HEK293 (cell line): ENCODE measurements at regions not wholly inside any gene's neighbourhood (a gene's known extent, or its start where the extent isn't known, plus 50 kb on each side); places are given as distances from the start of the nearest gene placed in this dataset.

Experiments
- CTCF ChIA-PET: fragments of 350-600 bp; formaldehyde crosslinking; extraction: SDS; loops from one replicate; lab custom pipeline; 2021; ENCODE audit warnings: antibody characterized with exemption; lab: Yijun Ruan, JAX
- POLR2A ChIA-PET: fragments of 300-600 bp; formaldehyde crosslinking; extraction: SDS; loops from one replicate; lab custom pipeline; 2020; ENCODE audit warnings: antibody characterized with exemption, inconsistent platforms; lab: Yijun Ruan, JAX
- H3K27ac ChIP-seq: fragments of 200-500 bp; sonication (Bioruptor generic); 2 replicates; pipeline ENCODE4 v1.5.1; 2014; ENCODE audit warnings: low read depth, low read length, control low read depth, inconsistent platforms; ENCODE audit errors: extremely low read depth
- H3K36me3 ChIP-seq, 2 experiments: fragments of 200-500 bp in 1 of 2; sonication (Bioruptor generic) in 1 of 2; 1 replicate in 1 of 2; 2 replicates in 1 of 2; pipeline ENCODE4 v1.5.1; 2014 to 2017; ENCODE audit warnings: inconsistent platforms in 2 of 2, low read length in 2 of 2; ENCODE audit not compliant: control insufficient read depth in 2 of 2, insufficient read depth in 1 of 2
- H3K4me1 ChIP-seq: fragments of 200-500 bp; sonication (Bioruptor generic); 2 replicates; pipeline ENCODE4 v1.5.1; 2014; ENCODE audit warnings: mild to moderate bottlenecking, low read length, inconsistent platforms; ENCODE audit not compliant: control insufficient read depth, insufficient read depth
- H3K4me3 ChIP-seq: 2 replicates; pipeline ENCODE4 v1.5.1; 2011; ENCODE audit warnings: low read depth, mild to moderate bottlenecking, control low read depth, low read length, moderate library complexity
- H3K9me3 ChIP-seq: fragments of 200-500 bp; sonication (Bioruptor generic); 2 replicates; pipeline ENCODE4 v1.5.1; 2014; ENCODE audit warnings: low read depth, low read length, inconsistent platforms; ENCODE audit not compliant: control insufficient read depth, insufficient read depth
- KLF10 ChIP-seq: fragments of 450-650 bp; IDR thresholded peaks from 2 replicates; pipeline ENCODE4 v1.5.1; 2018; ENCODE audit warnings: missing biosample characterization, mild to moderate bottlenecking, missing genetic modification characterization
- PRDM4 ChIP-seq: fragments of 450-650 bp; formaldehyde crosslinking; IDR thresholded peaks from 2 replicates; pipeline ENCODE4 v1.5.1; 2017; ENCODE audit warnings: missing biosample characterization, missing genetic modification characterization
- SP3 ChIP-seq: fragments of 450-650 bp; formaldehyde crosslinking; IDR thresholded peaks from 2 replicates; pipeline ENCODE4 v1.5.1; 2016; ENCODE audit warnings: missing biosample characterization, missing genetic modification characterization
- TCF7L2 ChIP-seq: IDR thresholded peaks from 2 replicates; pipeline ENCODE4 v1.6.1; 2011; ENCODE audit warnings: low read depth, mild to moderate bottlenecking, inconsistent platforms, low read length, moderate library complexity, borderline replicate concordance
- ZBTB48 ChIP-seq: fragments of 450-650 bp; formaldehyde crosslinking; IDR thresholded peaks from 2 replicates; pipeline ENCODE4 v1.5.1; 2016; ENCODE audit warnings: missing biosample characterization, missing genetic modification characterization
- ZFP69B ChIP-seq: fragments of 450-650 bp; formaldehyde crosslinking; IDR thresholded peaks from 2 replicates; pipeline ENCODE4 v1.5.1; 2016; ENCODE audit warnings: missing biosample characterization, missing genetic modification characterization
- ZNF148 ChIP-seq: fragments of 450-650 bp; formaldehyde crosslinking; IDR thresholded peaks from 2 replicates; pipeline ENCODE4 v1.5.0; 2017; ENCODE audit warnings: missing biosample characterization, missing genetic modification characterization, borderline replicate concordance
- ZNF175 ChIP-seq: fragments of 450-650 bp; formaldehyde crosslinking; IDR thresholded peaks from 2 replicates; pipeline ENCODE4 v1.5.1; 2016; ENCODE audit warnings: missing biosample characterization, missing genetic modification characterization
- ZNF23 ChIP-seq: fragments of 450-650 bp; formaldehyde crosslinking; IDR thresholded peaks from 2 replicates; pipeline ENCODE4 v1.5.1; 2016; ENCODE audit warnings: missing biosample characterization, missing genetic modification characterization, borderline replicate concordance
- ZNF302 ChIP-seq: fragments of 450-650 bp; formaldehyde crosslinking; IDR thresholded peaks from 2 replicates; pipeline ENCODE4 v1.5.1; 2016; ENCODE audit warnings: missing biosample characterization, missing genetic modification characterization, low read depth
- ZNF48 ChIP-seq: fragments of 450-650 bp; formaldehyde crosslinking; IDR thresholded peaks from 2 replicates; pipeline ENCODE4 v1.5.1; 2016; ENCODE audit warnings: missing biosample characterization, missing genetic modification characterization
- ZNF521 ChIP-seq: fragments of 450-650 bp; formaldehyde crosslinking; IDR thresholded peaks from 2 replicates; pipeline ENCODE4 v1.5.1; 2017; ENCODE audit warnings: missing biosample characterization, mild to moderate bottlenecking, missing genetic modification characterization
- ZNF548 ChIP-seq: fragments of 450-650 bp; formaldehyde crosslinking; IDR thresholded peaks from 2 replicates; pipeline ENCODE4 v1.5.1; 2016; ENCODE audit warnings: missing biosample characterization, missing genetic modification characterization
- ZNF549 ChIP-seq: fragments of 450-650 bp; IDR thresholded peaks from 2 replicates; pipeline ENCODE4 v1.5.1; 2018; ENCODE audit warnings: missing biosample characterization, missing genetic modification characterization, mild to moderate bottlenecking, inconsistent platforms, moderate library complexity
- ZNF777 ChIP-seq: fragments of 450-650 bp; formaldehyde crosslinking; IDR thresholded peaks from 2 replicates; pipeline ENCODE4 v1.5.1; 2017; ENCODE audit warnings: missing biosample characterization, missing genetic modification characterization, borderline replicate concordance
- ZNF791 ChIP-seq: fragments of 450-650 bp; formaldehyde crosslinking; IDR thresholded peaks from 2 replicates; pipeline ENCODE4 v1.5.1; 2016; ENCODE audit warnings: missing biosample characterization, missing genetic modification characterization
- TF ChIP-seq, protein P1 (sequence below): fragments of 450-650 bp; formaldehyde crosslinking; optimal IDR thresholded peaks from 2 replicates; pipeline ENCODE3; 2016; ENCODE audit warnings: missing biosample characterization, mild to moderate bottlenecking, missing genetic modification characterization
- TF ChIP-seq, protein P2 (sequence below): fragments of 450-650 bp; formaldehyde crosslinking; conservative IDR thresholded peaks from 2 replicates; pipeline ENCODE4 v1.5.1; 2016; ENCODE audit warnings: low read depth, missing biosample characterization, missing genetic modification characterization
- TF ChIP-seq, protein P3 (sequence below): fragments of 450-650 bp; IDR thresholded peaks from 2 replicates; pipeline ENCODE4 v1.5.1; 2018; ENCODE audit warnings: missing biosample characterization, mild to moderate bottlenecking, missing genetic modification characterization

DNA sequence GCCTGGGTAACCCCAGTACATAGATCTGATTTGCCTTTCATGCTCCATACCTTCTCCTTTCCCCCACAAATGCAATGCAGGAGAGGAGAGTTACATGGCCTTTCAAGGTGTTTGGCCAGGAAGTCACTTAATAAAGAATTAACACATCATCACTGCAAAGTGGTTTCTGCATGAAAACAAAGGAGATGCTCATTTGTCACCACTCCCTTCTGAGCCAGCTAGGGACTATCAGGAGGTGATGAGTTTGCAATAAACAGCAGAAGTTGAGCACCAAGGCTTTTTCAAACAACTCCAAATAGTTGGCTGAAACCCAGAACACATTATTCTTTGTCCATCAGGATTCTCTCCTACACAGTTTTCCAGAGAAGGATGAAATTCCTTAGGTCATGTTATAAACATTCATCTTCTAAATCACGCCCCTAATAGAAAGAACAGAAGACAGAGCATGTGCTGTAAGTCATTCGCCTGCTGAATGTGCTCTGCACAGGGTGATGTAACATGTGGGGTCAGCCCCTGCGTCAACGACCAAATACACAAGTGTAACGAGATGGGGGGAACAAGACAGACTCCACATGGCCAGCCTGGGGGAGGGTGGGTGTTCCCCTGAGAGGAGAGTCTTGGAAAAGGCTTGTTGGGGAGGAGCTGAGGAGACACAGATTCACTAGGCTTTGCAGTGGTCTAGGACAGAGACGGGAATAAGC, 87.3 kb upstream of the RMDN2 start (continued):
- TF ChIP-seq, protein P1, sequence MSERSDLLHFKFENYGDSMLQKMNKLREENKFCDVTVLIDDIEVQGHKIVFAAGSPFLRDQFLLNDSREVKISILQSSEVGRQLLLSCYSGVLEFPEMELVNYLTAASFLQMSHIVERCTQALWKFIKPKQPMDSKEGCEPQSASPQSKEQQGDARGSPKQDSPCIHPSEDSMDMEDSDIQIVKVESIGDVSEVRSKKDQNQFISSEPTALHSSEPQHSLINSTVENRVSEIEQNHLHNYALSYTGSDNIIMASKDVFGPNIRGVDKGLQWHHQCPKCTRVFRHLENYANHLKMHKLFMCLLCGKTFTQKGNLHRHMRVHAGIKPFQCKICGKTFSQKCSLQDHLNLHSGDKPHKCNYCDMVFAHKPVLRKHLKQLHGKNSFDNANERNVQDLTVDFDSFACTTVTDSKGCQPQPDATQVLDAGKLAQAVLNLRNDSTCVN (tag by site-specific recombination) = no peak
- no peak for TF ChIP-seq ZNF791 (tag by site-specific recombination)

GRCh38 chr2:37838541-37839167, 86.4 kb upstream of the RMDN2 start:
- TF ChIP-seq ZNF777 (tag by site-specific recombination) = no peak
- no peak for TF ChIP-seq SP3 (tag by site-specific recombination)
- no peak for TF ChIP-seq KLF10 (tag by site-specific recombination)
- TF ChIP-seq ZNF302 (tag by site-specific recombination) = no peak
- no peak for TF ChIP-seq PRDM4
- TF ChIP-seq ZNF548 (tag by site-specific recombination) = no peak
- TF ChIP-seq, protein P2, sequence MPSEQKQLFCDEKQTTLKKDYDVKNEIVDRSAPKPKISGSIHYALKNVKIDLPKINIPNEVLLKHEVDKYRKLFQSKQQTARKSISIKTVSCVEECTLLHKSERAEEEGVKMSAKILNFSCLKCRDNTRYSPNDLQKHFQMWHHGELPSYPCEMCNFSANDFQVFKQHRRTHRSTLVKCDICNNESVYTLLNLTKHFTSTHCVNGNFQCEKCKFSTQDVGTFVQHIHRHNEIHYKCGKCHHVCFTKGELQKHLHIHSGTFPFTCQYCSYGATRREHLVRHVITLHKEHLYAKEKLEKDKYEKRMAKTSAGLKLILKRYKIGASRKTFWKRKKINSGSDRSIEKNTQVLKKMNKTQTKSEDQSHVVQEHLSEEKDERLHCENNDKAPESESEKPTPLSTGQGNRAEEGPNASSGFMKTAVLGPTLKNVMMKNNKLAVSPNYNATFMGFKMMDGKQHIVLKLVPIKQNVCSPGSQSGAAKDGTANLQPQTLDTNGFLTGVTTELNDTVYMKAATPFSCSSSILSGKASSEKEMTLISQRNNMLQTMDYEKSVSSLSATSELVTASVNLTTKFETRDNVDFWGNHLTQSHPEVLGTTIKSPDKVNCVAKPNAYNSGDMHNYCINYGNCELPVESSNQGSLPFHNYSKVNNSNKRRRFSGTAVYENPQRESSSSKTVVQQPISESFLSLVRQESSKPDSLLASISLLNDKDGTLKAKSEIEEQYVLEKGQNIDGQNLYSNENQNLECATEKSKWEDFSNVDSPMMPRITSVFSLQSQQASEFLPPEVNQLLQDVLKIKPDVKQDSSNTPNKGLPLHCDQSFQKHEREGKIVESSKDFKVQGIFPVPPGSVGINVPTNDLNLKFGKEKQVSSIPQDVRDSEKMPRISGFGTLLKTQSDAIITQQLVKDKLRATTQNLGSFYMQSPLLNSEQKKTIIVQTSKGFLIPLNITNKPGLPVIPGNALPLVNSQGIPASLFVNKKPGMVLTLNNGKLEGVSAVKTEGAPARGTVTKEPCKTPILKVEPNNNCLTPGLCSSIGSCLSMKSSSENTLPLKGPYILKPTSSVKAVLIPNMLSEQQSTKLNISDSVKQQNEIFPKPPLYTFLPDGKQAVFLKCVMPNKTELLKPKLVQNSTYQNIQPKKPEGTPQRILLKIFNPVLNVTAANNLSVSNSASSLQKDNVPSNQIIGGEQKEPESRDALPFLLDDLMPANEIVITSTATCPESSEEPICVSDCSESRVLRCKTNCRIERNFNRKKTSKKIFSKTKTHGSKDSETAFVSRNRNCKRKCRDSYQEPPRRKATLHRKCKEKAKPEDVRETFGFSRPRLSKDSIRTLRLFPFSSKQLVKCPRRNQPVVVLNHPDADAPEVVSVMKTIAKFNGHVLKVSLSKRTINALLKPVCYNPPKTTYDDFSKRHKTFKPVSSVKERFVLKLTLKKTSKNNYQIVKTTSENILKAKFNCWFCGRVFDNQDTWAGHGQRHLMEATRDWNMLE = no peak
- TF ChIP-seq ZFP69B (tag by site-specific recombination) = no peak
- TF ChIP-seq ZNF175 (tag by site-specific recombination) = no peak
- TF ChIP-seq, protein P3, sequence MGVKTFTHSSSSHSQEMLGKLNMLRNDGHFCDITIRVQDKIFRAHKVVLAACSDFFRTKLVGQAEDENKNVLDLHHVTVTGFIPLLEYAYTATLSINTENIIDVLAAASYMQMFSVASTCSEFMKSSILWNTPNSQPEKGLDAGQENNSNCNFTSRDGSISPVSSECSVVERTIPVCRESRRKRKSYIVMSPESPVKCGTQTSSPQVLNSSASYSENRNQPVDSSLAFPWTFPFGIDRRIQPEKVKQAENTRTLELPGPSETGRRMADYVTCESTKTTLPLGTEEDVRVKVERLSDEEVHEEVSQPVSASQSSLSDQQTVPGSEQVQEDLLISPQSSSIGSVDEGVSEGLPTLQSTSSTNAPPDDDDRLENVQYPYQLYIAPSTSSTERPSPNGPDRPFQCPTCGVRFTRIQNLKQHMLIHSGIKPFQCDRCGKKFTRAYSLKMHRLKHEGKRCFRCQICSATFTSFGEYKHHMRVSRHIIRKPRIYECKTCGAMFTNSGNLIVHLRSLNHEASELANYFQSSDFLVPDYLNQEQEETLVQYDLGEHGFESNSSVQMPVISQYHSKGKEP = no peak
- TF ChIP-seq ZNF23 (tag by site-specific recombination) = no peak
- no peak for TF ChIP-seq TCF7L2
- no peak for TF ChIP-seq ZBTB48 (tag by site-specific recombination)
- no peak for TF ChIP-seq ZNF549 (tag by site-specific recombination)
- no peak for TF ChIP-seq ZNF521 (tag by site-specific recombination)
- TF ChIP-seq ZNF48 (tag by site-specific recombination) = no peak
- TF ChIP-seq ZNF148 (tag by site-specific recombination) = no peak
- no peak overlapping the region for H3K27ac ChIP-seq
- POLR2A ChIA-PET = no interaction called here
- no peaks in the 10 kb centered on the region for H3K4me1 ChIP-seq
- CTCF ChIA-PET = interaction anchor here (0.6 to 2.2 kb wide), 2 partner anchors 390 to 443 kb away, joined by 3 to 7 read pairs; no protein-coding TSS in a partner anchor
- H3K9me3 ChIP-seq = no peaks in the 10 kb centered on the region
- no peak overlapping the region for H3K4me3 ChIP-seq
- H3K36me3 ChIP-seq = no peaks in the 10 kb centered on the region
